NCI-H446 (cell line): ENCODE measurements at regions not wholly inside any gene's neighbourhood (a gene's known extent, or its start where the extent isn't known, plus 50 kb on each side); places are given as distances from the start of the nearest gene placed in this dataset.

ENCODE experiments used
- DNase-seq, 2 experiments: peaks; one replicate each; lab custom pipeline; 2025; lab: John Stamatoyannopoulos, UW

DNA sequence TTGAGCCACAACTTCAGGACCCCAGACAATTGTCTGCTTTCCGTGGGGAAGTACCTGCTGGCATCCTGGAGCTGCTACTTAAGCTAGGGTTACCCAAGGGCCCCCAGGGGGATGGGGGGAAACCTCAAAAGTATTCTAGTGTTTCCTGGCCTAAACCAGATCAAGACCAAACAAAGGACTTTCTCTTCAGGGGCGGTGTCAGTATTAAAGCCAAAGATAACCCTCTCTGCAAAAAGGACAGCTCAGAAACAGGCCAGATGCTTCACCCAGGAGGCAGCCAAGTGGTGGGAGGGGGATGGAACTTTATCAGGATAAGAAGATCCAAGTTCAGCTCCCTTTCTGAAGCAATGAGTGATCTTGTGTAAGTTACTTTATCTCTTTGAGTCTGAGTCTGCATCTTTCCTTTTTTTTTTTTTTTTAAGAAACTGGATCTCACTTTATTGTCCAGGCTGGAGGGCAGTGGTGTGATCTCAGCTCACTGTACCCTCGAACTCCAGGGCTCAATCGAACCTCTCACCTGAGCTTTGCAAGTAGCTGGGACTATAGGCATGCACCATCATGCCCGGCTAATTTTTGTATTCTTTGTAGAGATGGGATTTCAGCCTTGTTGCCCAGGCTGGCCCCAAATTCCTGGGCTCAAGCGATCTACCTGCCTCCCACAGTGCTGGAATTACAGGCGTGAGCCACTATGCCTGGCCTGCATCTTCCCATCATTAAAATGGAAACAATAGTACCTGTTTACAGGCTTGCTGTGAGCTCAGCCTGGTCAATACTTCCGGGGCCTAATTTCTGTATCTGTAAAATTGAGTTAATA is 151.8 kb upstream of the PTPRM start:
- DNase-seq = no peak

DNA sequence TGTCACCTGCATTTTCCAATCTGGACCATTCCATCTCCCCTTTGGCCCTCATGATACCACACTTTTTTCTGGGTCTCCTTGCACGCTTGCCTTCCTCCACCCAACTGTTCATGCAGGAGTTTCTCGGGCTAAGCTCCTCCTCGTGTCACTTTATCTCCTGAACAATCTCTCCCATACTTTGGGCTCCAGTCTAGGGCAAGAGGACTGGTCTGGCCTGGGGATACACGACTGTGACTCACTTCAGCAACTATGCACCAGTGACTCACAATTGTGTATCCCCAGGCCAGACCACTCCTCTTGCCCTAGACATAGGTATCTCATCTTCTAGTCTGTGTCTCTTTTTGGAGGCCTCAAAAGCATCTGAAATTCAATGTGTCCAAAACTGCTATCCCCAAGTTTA is 149.4 kb upstream of the PTPRM start:
- no peak for DNase-seq

DNA sequence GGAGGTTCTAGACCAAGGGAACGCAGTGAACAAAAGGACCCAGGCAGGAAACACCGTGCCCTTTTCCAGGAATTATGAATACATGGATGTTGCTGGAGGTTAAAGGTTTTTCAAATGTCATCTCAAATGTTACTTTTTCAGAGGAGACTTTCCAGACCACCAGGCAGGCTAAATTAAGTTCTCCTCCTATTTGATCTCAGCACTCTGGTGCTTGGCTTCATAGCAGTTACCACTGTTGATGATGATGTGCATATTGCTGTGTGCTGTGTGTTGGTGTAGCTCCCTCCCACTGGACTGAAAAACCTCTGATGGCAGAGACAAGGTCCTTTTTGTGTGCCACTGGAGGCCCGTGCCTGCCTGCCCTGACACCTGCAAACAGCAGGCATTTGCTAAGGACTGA is 137.3 kb upstream of the PTPRM start:
- no peak for DNase-seq

DNA sequence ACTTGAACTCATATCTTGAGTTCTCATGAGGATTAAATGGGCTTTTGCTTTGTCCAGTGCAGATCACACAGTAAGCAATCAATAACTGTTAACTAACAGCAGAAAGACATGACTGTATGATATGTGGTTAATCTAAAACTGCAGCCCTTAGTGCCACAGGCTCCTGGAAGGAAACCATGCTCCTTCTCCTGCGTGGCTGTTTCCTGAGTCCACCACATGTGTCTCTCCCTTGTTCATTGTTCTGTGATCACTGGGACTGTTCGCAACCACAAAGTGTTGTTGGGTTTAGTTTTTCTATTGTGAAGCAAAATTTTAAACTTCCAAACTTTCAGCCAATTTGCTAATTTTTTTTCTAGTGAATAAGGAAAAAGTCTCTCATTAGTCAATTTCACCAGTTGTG is 130.9 kb upstream of the PTPRM start:
- no peak for DNase-seq

- no peak for DNase-seq
Observed at GRCh38 chr18:7437870-7438269, 129.2 kb upstream of the PTPRM start.

- DNase-seq = no peak
Observed at GRCh38 chr18:7438646-7439045, 128.5 kb upstream of the PTPRM start.

- no peak for DNase-seq
Observed at GRCh38 chr18:7447318-7448028, 119.6 kb upstream of the PTPRM start.

- DNase-seq = peak in 1 of 2 experiments; percentile 12
Observed at GRCh38 chr18:7452331-7452730, 114.8 kb upstream of the PTPRM start.

DNA sequence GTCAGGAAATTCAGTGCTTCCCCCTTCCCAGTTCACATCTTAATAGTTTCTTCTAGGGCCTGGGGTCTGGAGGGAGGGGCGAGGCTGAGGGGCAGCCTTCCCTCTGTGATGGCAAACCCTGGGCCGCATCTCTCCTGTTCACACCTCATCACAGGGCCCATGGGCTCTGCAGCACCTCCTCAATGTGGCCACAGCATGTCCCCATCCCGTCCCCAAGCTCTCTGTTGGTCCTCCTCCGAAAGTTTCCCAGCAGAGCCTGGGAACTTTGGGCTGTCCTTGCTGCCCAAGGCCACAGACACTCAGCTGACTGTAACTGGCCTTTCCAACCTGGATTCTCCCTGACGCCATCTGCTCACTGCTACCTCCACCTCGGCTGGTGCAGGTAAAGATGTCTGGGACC is 112.7 kb upstream of the PTPRM start:
- DNase-seq = no peak

GRCh38 chr18:7456376-7456775 is 110.7 kb upstream of the PTPRM start:
- DNase-seq = no peak

GRCh38 chr18:7457262-7457661 is 109.9 kb upstream of the PTPRM start:
- no peak for DNase-seq

- no peak for DNase-seq
Observed at GRCh38 chr18:7458884-7459283, 108.2 kb upstream of the PTPRM start.

DNA sequence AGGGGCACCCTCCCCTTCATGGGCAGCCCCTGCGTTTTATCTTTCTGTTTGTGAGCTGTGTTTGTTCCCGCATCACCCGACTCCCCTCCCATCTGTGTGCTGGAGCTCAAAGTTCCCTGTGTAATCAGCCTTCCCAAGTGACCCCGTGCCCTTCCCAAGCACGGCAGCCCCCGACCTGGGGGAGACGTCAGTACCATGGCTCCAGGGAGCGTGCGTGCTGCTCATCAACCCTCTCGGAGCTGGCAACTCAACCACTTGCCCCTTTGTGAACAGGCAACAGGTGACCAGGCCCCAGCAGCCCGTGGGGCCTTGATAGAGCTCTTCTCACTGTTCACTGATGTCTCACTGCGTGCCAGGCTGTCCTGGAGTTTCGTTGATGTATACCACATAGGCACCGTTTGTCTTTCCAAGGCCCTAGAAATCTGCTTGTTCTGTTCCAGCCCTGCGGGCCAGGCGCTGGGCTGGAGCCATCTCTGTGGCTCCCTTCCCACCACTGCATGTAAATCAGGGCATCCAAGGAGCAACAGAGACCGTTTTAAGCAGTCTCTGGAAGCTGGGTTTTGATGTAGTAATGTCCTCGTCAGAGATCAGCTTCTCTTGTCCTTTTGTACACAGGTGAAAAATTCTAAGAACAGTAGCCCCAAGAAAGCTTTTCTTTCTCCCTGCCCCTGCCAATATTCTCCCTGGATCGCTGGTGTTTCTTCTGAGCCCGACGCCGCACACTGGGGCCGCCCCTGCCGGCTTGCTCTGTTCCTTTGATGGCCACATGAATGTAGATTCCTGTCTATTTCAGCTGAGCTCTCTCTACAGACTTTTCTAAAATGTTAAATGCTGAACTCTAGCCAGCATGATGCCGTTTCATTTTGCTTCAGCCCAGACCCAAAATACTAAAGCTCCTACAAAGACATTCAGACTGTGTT is 107.0 kb upstream of the PTPRM start:
- no peak for DNase-seq

- no peak for DNase-seq
Observed at GRCh38 chr18:7464245-7464966, 102.7 kb upstream of the PTPRM start.

DNA sequence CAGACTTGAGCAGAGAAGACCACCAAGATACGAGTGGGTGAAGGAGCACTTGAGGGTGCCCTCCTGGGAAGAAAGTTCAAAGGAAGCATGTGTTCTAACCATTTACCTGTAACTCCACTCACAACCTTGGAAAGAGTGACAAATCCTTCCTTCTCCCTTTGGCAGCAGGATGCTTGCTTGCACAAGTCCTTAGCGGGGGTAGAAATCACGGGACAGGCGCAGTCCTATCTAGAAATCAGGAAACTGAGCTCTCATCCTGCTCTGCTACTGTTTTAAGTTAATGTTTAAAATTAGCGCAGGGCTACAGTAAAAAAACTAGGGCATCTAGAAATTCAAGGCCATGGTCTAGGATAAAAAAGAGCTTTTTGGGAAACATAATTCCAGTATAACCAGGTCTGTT is 100.9 kb upstream of the PTPRM start:
- no peak for DNase-seq

DNA sequence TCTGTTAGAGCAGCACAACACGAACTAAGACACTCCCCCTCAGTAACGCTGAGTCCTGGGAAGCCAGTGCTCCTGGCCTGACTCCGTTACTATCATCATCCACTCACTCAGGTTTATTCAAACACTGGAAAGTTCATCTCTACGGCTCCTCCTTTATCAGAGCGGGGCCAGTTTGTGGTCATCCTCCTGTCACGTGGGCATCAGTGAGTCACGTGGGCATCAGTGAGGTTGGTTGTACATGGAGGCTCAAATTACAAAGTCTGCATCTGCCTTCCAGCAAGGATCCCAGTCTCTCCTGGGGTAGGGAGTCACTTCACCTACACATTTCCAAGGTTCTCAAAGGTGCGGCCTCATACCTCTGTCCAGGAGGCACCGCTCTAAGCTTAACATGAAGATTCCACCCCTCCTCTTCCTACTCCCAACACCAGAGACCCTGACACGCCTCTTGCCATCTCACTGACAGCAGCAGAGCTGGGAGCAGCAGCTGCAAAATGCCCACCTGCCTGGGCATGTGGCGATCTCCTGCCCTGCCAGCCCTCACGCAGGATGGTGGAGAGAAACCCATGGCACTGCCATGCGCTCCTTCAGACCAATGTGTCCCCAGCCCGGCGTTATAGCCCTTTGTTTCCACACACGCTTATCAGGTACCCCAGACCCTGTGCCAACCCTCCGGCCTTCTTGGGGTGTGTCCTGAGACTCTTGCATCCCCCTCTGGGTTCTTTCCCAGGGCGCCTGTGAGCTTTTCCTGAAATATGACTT is 99.2 kb upstream of the PTPRM start:
- no peak for DNase-seq

GRCh38 chr18:7470101-7470500 is 97.0 kb upstream of the PTPRM start:
- DNase-seq = no peak

- no peak for DNase-seq
Observed at GRCh38 chr18:7470503-7470902, 96.6 kb upstream of the PTPRM start.

DNA sequence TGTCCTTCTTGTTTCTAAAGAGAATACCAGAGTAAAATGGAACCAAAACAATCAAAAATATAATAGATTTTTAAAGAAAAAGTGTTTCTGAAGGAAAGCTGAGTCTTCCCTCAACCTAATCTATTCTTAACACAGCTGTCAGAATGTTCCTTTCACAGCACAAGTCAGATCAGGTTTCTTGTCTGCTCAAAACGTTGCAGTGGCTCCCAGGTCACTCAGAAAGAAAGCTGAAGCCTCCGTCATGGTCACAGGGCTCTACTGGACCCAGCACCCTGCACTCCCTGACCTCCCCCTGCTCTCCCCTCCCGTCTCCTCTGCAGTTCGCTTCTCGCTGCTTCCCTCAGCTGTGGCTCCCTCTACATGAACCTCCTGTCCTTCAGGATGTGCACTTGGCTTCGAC is 90.7 kb upstream of the PTPRM start:
- no peak for DNase-seq

GRCh38 chr18:7479756-7480155 is 87.4 kb upstream of the PTPRM start:
- DNase-seq = no peak

DNA sequence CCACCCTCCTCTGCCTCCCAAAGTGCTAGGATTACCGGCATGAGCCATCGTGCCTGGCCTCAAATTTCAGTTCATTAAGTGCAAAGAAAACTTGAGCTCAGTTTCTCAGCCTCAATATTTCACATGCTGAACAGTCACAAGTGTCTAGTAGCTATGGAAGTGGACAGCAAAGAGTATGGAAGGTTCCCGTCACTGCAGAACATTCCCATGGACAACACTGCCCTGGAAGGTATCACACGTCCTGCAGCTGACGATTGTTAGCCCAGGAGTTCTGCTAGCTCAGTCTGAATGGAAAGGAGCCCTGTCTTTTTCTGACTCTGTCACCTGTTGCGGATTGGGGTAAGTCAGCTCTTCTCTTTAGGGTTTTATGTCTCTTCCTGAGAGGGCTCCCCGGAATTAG is 86.2 kb upstream of the PTPRM start:
- no peak for DNase-seq
